Activated T-helper 9 cell treated with anti-CD3 and anti-CD28 coated beads, Interleukin-2, amount 50 U/mL, for 16 hours (primary cell): ENCODE measurements at regions not wholly inside any gene's neighbourhood (a gene's known extent, or its start where the extent isn't known, plus 50 kb on each side); places are given as distances from the start of the nearest gene placed in this dataset.
"Not testable (repeated sequence)": the region's sequence is repeated elsewhere in the genome, so short reads cannot be mapped to it uniquely, and the experiment has no call there.

ENCODE experiments used
- DNase-seq: peaks from one replicate; pipeline ENCODE4 v3.0.0-alpha.2; 2020; ENCODE audit warnings: low read depth

DNA sequence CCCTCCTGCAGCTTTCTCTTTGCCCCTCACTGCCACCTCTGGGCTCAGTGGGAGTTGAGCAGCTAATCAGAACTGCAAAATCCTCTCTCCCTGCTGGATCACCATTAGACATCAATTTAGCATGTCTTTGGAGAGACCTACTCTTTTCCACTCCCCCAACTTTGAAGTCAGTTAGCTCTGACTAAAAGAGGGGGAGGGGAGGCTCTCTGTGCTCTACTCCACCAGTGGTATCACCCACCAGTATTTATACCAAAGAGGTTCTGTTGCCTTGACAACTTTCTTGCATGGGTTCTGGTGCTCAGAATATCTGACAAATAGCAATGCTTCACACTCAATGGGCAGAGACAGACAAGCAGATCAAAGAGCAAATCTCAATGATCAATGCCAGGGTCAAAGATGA lies 146.2 kb upstream of the ROPN1 start:
- no peak for DNase-seq

DNA sequence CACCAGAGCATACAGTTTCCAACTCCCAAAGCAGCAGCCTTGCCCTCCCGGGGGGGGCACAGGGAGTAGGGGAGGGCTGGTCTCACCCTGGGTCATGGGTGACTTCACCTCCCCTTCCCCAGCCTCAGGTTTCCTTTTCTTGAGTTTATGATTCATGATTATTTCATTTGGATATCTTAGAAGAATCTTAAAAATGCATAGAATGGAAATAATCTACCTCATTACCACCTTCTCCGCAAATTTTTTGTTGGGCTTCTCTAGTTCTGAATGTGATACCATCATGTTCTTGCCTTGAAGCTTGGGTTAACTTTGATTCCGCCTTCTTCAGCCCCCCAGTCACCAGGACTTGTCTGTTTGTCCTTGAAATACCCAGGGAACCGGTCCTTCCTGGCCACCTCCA lies 148.8 kb upstream of the ROPN1 start:
- DNase-seq = no peak

GRCh38 chr3:124142389-124142970 lies 150.6 kb upstream of the ROPN1 start:
- no peak for DNase-seq

DNA sequence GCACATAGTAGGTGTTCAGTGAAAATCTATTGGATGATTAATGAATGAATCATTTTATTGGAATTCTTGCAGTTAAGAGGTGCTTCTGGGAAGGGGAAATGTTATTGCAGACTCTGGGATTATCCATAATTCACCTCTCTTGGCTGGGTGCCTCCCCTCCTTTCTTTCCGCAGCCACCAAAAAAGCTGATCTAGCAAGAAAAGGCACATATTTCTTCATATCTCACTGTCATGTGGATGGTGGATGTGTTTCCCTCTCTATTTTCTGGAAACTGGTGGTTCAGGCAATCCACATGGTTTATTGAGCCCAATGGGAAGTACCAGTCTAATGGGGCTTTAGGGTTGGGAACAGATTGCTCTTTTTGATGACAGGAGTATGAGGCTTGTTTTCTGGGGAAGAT lies 151.1 kb upstream of the ROPN1 start:
- DNase-seq = no peak

- no peak for DNase-seq
Measured at GRCh38 chr3:124144035-124144814, 152.3 kb upstream of the ROPN1 start.

GRCh38 chr3:124147429-124147828 lies 155.5 kb upstream of the ROPN1 start:
- no peak for DNase-seq

DNA sequence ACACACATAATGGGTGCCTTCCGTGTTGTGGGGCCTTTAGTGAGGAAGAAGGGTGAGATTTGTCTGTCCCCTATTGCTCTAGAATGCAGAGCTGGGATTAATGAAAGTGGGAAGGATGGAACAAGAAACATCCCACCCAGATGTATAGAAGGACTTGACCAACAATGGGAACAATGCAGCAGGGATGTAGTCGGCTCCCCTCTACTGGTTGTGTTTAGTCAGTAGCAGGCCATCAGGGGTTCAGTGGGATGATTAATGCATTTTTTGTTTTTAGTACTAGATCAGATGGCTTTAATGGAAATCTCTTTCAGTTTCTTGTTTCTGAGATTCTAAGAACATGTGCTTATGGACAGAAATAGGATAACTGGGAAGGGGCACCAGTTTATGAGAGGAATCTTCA lies 156.0 kb upstream of the ROPN1 start:
- no peak for DNase-seq

DNA sequence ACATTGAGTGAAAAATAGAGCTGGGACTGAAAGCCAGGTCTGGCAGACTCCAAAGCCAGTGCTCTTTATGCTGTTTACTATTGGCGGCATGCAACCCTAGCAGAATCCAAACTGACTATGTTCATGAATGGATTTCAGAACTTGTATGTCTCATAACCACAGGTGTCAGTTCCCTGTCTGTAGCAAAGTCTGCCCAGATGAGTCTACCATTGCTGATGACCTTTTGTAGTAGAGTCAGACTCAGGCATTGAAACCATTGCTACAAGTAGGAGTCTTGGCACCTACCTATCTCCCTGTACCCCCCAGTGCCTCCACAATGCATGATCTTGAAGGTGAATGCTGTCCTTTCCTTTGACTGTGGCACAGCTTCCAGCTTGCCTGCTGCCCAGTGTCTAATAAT lies 157.2 kb upstream of the ROPN1 start:
- no peak for DNase-seq

- DNase-seq = no peak
Measured at GRCh38 chr3:124149771-124150170, 157.8 kb upstream of the ROPN1 start.

- not testable (repeated sequence) for DNase-seq
Measured at GRCh38 chr3:124152891-124153290, 161.0 kb upstream of the ROPN1 start.

DNA sequence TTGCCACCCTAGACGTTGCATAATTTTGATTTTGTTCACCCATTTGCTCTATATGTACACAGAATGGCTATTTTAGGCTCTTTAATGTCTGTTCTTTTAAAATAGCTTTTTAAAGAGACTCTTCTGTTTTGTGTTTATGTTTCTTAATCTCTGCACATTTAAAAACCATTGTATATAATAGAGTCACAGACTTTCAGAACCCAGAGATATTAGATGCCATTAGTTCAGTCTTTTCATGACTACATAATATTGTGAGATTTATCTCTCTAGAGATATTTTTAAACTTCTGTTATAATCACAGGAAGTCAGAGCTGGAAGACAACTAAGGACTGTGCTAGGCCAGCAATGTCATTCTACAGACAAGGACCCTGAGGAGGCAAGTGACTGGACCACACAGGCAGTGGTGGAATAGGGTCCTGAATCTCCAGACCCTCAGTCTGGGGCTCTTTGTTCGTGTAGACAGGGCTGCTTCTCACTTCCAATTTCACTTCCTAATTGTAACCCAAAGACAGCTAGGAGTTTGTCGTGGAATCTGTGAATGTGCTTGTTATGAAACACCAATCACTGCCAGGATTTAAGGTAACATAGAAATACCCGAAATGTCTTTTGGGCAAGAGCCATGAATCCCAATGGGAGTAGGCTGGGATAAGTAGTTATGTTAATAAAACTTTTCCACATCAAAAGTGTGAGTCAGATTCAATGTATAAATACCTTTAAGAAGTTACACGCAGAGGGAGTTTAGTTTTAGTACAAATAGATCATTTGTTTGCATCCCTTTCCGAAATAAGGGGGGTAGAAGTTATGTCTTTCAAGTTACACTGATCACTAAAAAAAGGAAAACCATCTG lies 165.2 kb upstream of the ROPN1 start:
- no peak for DNase-seq

DNA sequence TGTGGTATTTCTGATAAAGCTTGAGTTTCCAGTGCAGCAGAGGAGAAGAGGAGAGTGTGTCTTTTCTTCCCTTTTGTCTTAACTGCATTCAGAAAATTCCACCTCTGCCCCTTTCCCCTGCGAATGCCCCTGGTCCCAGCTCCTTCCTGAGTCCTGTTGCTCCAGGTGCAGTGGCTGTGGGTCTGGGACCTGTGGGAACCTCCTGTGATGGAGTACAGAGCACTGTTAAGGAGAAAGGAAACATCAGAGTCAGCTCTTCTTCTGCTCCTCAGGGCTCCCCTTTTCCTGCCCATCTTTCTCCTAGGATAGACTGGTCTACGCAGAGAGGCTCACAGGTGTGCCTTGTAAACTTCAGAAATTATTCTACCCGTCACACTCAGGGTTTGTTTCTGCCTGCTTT lies 165.8 kb upstream of the ROPN1 start:
- DNase-seq = no peak

DNA sequence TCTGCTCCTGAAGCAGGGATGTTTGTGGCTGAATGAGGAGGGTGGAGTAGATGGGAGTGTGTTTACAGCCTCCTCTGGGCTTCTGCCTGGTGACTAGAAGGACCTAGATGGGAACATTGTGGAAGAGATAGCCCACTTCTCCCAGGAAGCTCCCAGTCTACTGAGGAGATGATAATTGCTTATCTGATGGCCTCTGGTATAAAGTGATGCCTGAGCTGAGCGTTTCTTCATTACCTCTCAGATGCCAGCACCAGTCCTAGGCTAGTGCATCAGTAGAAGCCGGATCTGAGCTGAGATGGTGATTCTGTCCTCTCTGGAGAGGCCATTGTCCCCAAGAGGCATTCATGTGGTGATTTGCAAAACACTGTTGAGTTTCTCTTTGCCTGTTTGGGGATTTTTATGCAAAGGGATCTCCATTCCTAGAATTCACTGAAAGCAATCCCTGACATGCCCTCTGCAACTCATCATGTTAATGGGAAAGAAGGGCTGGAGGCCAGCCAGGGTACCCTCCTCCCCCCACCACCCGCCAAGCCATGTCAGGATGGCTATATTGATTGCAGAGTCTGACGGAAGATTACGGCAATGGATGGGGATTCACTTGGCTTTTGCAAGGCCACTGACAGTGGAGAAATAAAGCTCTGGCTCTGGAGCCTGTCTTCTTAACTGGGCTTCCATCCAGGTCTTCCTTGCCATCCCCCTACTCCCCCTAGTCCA lies 166.4 kb upstream of the ROPN1 start:
- DNase-seq = no peak

DNA sequence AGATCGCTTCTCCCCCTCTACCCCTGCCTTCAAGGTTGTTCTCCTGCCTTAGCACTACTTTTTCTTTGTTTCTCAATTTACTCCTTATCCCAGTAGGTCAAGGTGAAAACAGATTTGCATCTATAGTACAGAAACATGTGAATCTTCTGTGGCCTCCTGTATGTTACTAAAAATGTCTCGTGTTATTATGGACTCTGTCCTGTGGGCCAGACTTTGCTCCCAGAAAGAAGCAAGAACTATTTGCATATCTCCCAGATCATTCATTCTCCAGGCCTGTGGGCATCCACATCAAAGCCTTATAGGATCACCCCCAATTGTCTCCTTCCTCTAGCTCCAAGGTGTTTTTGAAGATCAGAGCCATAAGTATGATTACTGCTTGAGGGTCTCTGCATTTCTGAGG lies 169.5 kb upstream of the ROPN1 start:
- no peak for DNase-seq

- no peak for DNase-seq
Measured at GRCh38 chr3:124163689-124164088, 171.8 kb upstream of the ROPN1 start.

DNA sequence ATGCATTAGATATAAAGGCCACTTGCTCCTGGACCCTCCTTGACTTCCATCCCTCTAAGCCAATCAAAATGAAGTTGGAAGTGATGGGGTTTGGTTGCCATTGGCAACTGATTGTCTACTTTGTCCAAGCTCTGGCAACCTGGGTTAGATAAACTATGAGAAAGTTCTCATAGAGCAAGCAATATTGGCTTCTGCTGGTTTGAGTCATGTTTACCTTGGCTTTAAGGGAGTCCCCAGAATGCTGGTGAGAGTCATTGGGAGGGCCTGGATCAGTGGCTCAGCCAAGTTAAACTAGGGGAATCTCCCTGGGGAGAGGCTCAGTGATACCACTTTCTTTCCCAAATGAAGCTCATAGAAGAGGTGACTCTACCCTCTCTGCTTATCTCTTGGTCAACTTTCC lies 176.3 kb upstream of the ROPN1 start:
- DNase-seq = no peak

GRCh38 chr3:124172283-124172682 lies 180.4 kb upstream of the ROPN1 start:
- DNase-seq = no peak

- DNase-seq = no peak
Measured at GRCh38 chr3:124172816-124173215, 180.9 kb upstream of the ROPN1 start.

DNA sequence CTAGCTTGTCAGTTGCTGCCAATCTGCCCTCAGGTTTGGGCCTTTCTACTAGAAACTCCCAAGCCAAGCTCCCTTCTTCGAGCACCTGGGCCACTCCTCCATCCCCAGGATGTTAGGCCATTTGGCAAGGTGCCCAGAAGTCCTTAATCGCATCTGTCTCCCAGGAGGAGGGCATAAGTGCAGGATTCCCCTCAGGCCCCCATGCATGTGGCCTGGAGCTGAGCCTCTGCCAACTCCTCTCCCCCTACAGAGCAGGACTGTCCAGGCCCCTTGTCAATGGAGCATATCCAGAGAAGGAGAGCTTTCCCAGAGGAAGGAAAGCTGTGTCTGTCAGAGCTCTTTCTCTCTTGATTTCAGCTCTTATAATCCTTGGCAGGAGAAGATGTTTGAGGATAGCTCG lies 182.6 kb upstream of the ROPN1 start:
- no peak for DNase-seq

DNA sequence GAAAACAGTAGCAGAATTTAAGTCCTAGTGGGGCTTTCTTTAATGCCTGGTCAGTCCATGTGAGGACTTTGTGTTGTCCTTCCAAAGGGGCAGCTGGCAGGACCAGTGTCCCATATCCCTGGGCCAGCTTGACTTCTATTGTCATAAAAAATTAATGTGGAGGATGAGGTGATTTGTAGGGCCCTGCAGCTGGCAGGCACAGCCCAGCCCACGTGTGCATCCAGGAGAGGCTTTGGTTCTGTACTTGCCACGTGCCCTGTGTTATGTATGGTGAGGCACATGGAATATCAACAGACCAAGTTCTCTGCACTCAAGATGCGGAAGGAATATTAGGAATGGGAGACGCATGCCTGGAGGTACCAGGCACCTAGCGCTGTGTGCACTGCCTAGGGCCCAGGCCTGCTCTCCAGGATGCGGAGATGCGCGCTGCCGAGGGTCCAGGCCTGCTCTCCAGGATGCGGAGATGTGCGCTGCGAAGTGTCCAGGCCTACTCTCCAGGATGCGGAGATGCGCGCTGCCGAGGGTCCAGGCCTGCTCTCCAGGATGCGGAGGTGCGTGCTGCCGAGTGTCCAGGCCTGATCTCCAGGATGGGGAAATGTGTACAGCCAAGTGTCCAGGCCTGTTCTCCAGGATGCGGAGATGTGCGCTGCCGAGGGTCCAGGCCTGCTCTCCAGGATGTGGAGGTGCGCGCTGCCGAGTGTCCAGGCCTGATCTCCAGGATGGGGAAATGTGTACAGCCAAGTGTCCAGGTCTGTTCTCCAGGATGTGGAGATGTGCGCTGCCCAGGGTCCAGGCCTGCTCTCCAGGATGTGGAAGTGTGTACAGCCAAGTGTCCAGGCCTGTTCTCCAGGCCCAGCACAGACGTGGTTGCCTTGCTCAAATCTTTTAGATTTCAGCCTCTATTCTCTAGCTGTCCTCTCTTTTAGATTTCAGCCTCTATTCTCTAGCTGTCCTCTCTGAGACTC lies 183.3 kb upstream of the ROPN1 start:
- no peak for DNase-seq

DNA sequence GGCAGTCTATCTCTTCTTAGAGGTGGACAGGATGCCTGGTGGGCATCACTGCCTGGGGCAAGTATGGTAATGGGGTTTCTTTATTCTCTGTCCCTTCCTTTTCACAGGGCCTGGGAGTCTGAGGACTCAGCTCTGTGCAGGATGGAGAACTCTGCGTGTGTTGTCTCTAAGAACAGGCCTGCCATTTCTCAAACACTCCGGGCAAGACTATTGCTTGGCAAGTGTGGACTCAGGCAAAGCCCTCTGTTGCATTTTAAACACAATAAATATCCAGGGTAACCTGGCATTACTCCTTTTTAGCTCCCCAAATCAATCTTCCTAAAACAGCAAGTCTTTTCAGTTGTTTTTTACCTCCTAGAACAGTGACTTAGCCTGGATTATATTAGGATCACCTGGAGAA lies 185.1 kb upstream of the ROPN1 start:
- DNase-seq = no peak
